GM12874 (cell line): ENCODE measurements at regions not wholly inside any gene's neighbourhood (a gene's known extent, or its start where the extent isn't known, plus 50 kb on each side); places are given as distances from the start of the nearest gene placed in this dataset.

Experiments used
- CTCF ChIP-seq: IDR thresholded peaks from 2 replicates; pipeline ENCODE4 v1.5.1; 2011; ENCODE audit warnings: low read depth, mild to moderate bottlenecking, control low read depth, low read length, moderate library complexity; ENCODE audit not compliant: insufficient read depth

GRCh38 chr9:117796681-117797080, 92.5 kb downstream of the TLR4 start:
- TF ChIP-seq CTCF = no peak

GRCh38 chr9:117800389-117800788, 96.2 kb downstream of the TLR4 start:
- no peak for TF ChIP-seq CTCF

GRCh38 chr9:117809751-117810150, 105.5 kb downstream of the TLR4 start:
- no peak for TF ChIP-seq CTCF

GRCh38 chr9:117815315-117815714, 111.1 kb downstream of the TLR4 start:
- no peak for TF ChIP-seq CTCF

GRCh38 chr9:117815948-117816347, 111.7 kb downstream of the TLR4 start:
- no peak for TF ChIP-seq CTCF

GRCh38 chr9:117821954-117822353, 117.8 kb downstream of the TLR4 start:
- no peak for TF ChIP-seq CTCF

- TF ChIP-seq CTCF = no peak
Measured at GRCh38 chr9:117823576-117823975, 119.4 kb downstream of the TLR4 start.

GRCh38 chr9:117825609-117826347, 121.6 kb downstream of the TLR4 start:
- TF ChIP-seq CTCF = no peak
